Endothelial cell of umbilical vein (primary cell): ENCODE measurements at regions not wholly inside any gene's neighbourhood (a gene's known extent, or its start where the extent isn't known, plus 50 kb on each side); places are given as distances from the start of the nearest gene placed in this dataset.

Experiments used
- BruUV-seq: library from RNA; stranded (reverse); fragments of 400-500 nt; replicated peaks from 2 replicates; lab custom pipeline; 2021; lab: Mats Ljungman, UMichigan
- CTCF ChIA-PET: fragments of 300-600, 350-600 bp; sonication (Branson Sonifier 250); formaldehyde crosslinking; loops from one replicate; lab custom pipeline; 2021; ENCODE audit warnings: antibody characterized with exemption, inconsistent platforms; lab: Charles Lee
- POLR2A ChIA-PET: fragments of 300-600, 350-600 bp; sonication (Branson Sonifier 250); formaldehyde crosslinking; loops from one replicate; lab custom pipeline; 2021; ENCODE audit warnings: antibody characterized with exemption, inconsistent platforms; lab: Charles Lee
- DNase-seq: peaks from one replicate; pipeline ENCODE4 v3.0.0-alpha.2; 2011; ENCODE audit warnings: low read depth, low spot score
- FAIRE-seq: peaks from 2 replicates; lab custom pipeline; 2011; peaks lifted over from hg19 to GRCh38; lab: Jason Lieb, UNC
- H2AFZ ChIP-seq: 2 replicates; pipeline ENCODE4 v1.6.0; 2012; ENCODE audit warnings: low read depth, low read length, control low read depth, inconsistent platforms
- H3K27ac ChIP-seq: 2 replicates; pipeline ENCODE4 v1.5.1; 2011; ENCODE audit warnings: low read depth, mild to moderate bottlenecking, control low read depth, low read length, moderate library complexity; ENCODE audit not compliant: insufficient read depth
- H3K27me3 ChIP-seq, 2 experiments: 2 replicates each; pipeline versions ENCODE4 v1.6.0 to v1.6.1; 2011; ENCODE audit warnings: low read length in 2 of 2, mixed read lengths in 1 of 2; ENCODE audit not compliant: control insufficient read depth in 2 of 2, insufficient read depth in 2 of 2
- H3K36me3 ChIP-seq, 2 experiments: 2 replicates in 1 of 2; 3 replicates in 1 of 2; pipeline ENCODE4 v1.5.1; 2011; ENCODE audit warnings: low read length in 2 of 2, mild to moderate bottlenecking in 1 of 2, moderate library complexity in 1 of 2; ENCODE audit not compliant: control insufficient read depth in 2 of 2, insufficient read depth in 2 of 2; ENCODE audit errors: extremely low read depth in 1 of 2
- H3K4me1 ChIP-seq: 3 replicates; pipeline ENCODE4 v1.5.1; 2011; ENCODE audit warnings: mild to moderate bottlenecking, low read length; ENCODE audit not compliant: control insufficient read depth, insufficient read depth; ENCODE audit errors: extremely low read depth
- H3K4me2 ChIP-seq: 2 replicates; pipeline ENCODE4 v1.6.1; 2011; ENCODE audit warnings: low read length, control low read depth, mixed read lengths; ENCODE audit not compliant: insufficient read depth
- H3K4me3 ChIP-seq, 3 experiments: fragments of 200-600 bp in 1 of 3; sonication (generic), shearing (Covaris generic) in 1 of 3; replicated peaks in 1 of 3; 2 replicates each; pipeline ENCODE4 v1.5.1; 2011 to 2016; ENCODE audit warnings: control low read depth in 3 of 3, low read length in 3 of 3, mild to moderate bottlenecking in 2 of 3, inconsistent platforms in 1 of 3, low read depth in 1 of 3, moderate library complexity in 1 of 3; ENCODE audit not compliant: insufficient read depth in 1 of 3
- H3K79me2 ChIP-seq: 2 replicates; pipeline ENCODE4 v1.6.0; 2012; ENCODE audit warnings: low read length, inconsistent platforms; ENCODE audit not compliant: control insufficient read depth, insufficient read depth
- H3K9ac ChIP-seq: replicated peaks from 2 replicates; pipeline ENCODE3; 2011; ENCODE audit warnings: low read length, control low read depth; ENCODE audit not compliant: insufficient read depth; ENCODE audit errors: extremely low read depth
- H3K9me1 ChIP-seq: replicated peaks from 3 replicates; pipeline ENCODE4 v1.6.0; 2011; ENCODE audit warnings: mild to moderate bottlenecking, low read length; ENCODE audit not compliant: control insufficient read depth, insufficient read depth; ENCODE audit errors: extremely low read depth
- H3K9me3 ChIP-seq: replicated peaks from 2 replicates; pipeline ENCODE4 v1.5.1; 2012; ENCODE audit warnings: low read length, inconsistent platforms; ENCODE audit not compliant: control insufficient read depth, insufficient read depth
- H4K20me1 ChIP-seq: replicated peaks from 2 replicates; pipeline ENCODE3; 2011; ENCODE audit warnings: mild to moderate bottlenecking, low read length; ENCODE audit not compliant: control insufficient read depth, insufficient read depth; ENCODE audit errors: extremely low read depth
- EZH2 ChIP-seq: IDR thresholded peaks from 2 replicates; pipeline ENCODE4 v1.6.1; 2012; ENCODE audit warnings: borderline replicate concordance, low read depth, mild to moderate bottlenecking, moderate library complexity, low read length, inconsistent platforms; ENCODE audit not compliant: severe bottlenecking
- FOS ChIP-seq: IDR thresholded peaks from 2 replicates; pipeline ENCODE4 v1.6.1; 2011; ENCODE audit warnings: mild to moderate bottlenecking, low read length, moderate library complexity, borderline replicate concordance; ENCODE audit not compliant: insufficient read depth
- GATA2 ChIP-seq: IDR thresholded peaks from 2 replicates; pipeline ENCODE4 v1.7.0; 2011; ENCODE audit warnings: low read depth, mild to moderate bottlenecking, moderate library complexity, mixed read lengths, low read length; ENCODE audit not compliant: insufficient read length, insufficient read depth
- JUN ChIP-seq: IDR thresholded peaks from 2 replicates; pipeline ENCODE4 v1.6.1; 2011; ENCODE audit warnings: borderline replicate concordance, low read depth; ENCODE audit not compliant: insufficient read length, insufficient read depth
- MYC ChIP-seq: IDR thresholded peaks from one replicate; pipeline ENCODE4 v1.6.1; 2011; ENCODE audit warnings: mild to moderate bottlenecking, low read depth, low read length
- POLR2A ChIP-seq: IDR thresholded peaks from 2 replicates; pipeline ENCODE4 v1.6.1; 2012; ENCODE audit warnings: low read depth, mild to moderate bottlenecking, control low read depth, low read length
- POLR2AphosphoS5 ChIP-seq: IDR thresholded peaks from 2 replicates; pipeline ENCODE4 v1.6.1; 2012; ENCODE audit warnings: low read depth, mild to moderate bottlenecking, control low read depth, low read length, moderate library complexity; ENCODE audit not compliant: insufficient read depth
- dilution Hi-C: fragments of 300-500 bp; cut with MboI; formaldehyde crosslinking; loops from one replicate; pipeline ENCODE4 v1.15.0; 2019; ENCODE audit warnings: low sequenced_read_pairs; ENCODE audit not compliant: extremely low pct_ligation_motif_present
- intact Hi-C: fragments of 100-400 bp; cut with micrococcal nuclease; formaldehyde crosslinking; loops from one replicate; pipeline ENCODE4 v1.10.0; 2022
- TF ChIP-seq, protein P1 (sequence below): IDR thresholded peaks from 2 replicates; pipeline ENCODE4 v1.6.1; 2011; ENCODE audit not compliant: insufficient read depth, insufficient read length
- TF ChIP-seq, protein P2 (sequence below), 2 donors: IDR thresholded peaks; 1 replicate in 1 of 2; 2 replicates in 1 of 2; pipeline ENCODE4 v1.5.1; 2011; ENCODE audit warnings: low read length in 2 of 2, mild to moderate bottlenecking in 2 of 2, moderate library complexity in 2 of 2, control low read depth in 1 of 2, inconsistent platforms in 1 of 2, low read depth in 1 of 2; ENCODE audit not compliant: insufficient read depth in 1 of 2; ENCODE audit errors: extremely low read depth in 1 of 2

DNA sequence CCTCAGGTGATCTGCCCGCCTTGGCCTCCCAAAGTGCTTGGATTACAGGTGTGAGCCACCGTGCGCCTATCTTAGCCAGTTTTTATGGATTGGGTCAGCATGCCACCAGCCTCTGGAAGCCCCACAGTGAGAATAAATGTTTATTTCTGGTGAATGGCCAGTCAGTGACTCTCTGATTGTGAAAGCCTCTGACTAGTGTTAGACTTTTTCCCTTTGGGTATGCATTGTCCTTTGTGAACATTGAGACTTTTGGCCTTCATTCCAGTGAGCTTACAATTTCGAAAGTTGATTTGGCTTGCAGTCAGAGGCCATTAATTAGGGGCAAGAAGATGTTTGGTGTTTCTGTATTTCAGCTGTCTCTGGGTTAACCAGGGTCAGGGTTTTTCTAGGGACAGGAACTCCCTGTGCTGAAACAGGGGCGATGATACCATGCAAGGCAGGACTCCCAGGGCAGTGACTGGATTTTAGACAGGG is 274.5 kb upstream of the C2CD4B start:
- Histone ChIP-seq H2AFZ (no peak overlapping the region), H3K27ac (no peak overlapping the region), H3K36me3 (no peaks in the 10 kb centered on the region), H3K27me3 (no peaks in the 10 kb centered on the region), H3K79me2 (no peaks in the 10 kb centered on the region), H3K4me3 (no peak overlapping the region), H4K20me1 (no peaks in the 10 kb centered on the region), H3K4me2 (no peak overlapping the region), H3K9me3 (no peaks in the 10 kb centered on the region), H3K9me1 (no peaks in the 10 kb centered on the region), H3K4me1 (no peaks in the 10 kb centered on the region), H3K9ac (no peak overlapping the region)
- dilution Hi-C loops (no loop called here), intact Hi-C loops (no loop called here)
- DNase-seq (no peak), FAIRE-seq (no peak)
- TF ChIP-seq FOS: no peak
- TF ChIP-seq POLR2A: no peak
- CTCF ChIA-PET: no interaction called here
- BruUV-seq: no TSS peak
- POLR2A ChIA-PET: no interaction called here

DNA sequence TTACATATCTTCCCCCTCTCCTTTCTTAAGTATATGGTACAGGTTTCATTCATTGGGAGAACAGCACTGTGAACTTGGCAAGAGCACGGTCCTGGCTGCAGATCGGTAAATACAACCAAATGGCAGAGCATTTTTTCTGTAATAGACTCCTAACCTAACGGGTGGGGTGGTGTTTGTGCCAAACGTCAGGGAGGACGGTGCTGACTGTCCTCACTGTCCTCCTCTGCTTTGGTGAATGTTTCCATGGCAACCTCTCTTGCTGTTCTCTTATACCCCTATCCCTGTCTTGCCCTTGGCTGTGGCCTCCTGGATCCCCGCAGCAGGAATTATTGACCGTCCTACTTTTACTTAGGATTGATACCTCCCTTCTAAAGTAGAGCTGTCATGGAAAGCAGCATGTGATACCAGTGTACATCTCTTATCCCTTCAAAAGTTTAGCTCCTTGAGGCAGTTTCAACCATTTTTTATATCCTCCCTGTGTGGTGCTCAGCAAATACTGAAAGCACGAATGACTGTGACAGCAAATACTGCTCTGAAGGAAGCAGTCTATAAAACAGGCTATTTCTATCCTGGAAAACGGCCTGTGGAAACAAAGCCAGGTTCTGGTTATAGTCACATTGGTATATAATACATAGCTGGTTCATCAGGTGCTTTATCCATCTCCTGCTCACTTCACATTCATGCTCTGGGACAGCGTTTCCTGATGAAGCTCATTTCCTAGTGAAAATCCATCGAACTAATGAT is 275.4 kb upstream of the C2CD4B start:
- intact Hi-C loops: no loop called here
- Histone ChIP-seq H3K27me3 (no peaks in the 10 kb centered on the region), H4K20me1 (no peaks in the 10 kb centered on the region), H3K27ac (no peak overlapping the region), H2AFZ (no peak overlapping the region), H3K4me1 (no peaks in the 10 kb centered on the region), H3K36me3 (no peaks in the 10 kb centered on the region), H3K9me3 (no peaks in the 10 kb centered on the region), H3K4me2 (no peak overlapping the region), H3K9me1 (no peaks in the 10 kb centered on the region), H3K79me2 (no peaks in the 10 kb centered on the region), H3K9ac (no peak overlapping the region), H3K4me3 (no peak overlapping the region)
- FAIRE-seq (no peak), DNase-seq (no peak)
- no TSS peak for BruUV-seq
- TF ChIP-seq POLR2A: no peak
- TF ChIP-seq, protein P1, sequence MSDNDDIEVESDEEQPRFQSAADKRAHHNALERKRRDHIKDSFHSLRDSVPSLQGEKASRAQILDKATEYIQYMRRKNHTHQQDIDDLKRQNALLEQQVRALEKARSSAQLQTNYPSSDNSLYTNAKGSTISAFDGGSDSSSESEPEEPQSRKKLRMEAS: no peak
- no peak for TF ChIP-seq EZH2
- no peak for TF ChIP-seq POLR2AphosphoS5
- TF ChIP-seq MYC: no peak
- no peak for TF ChIP-seq FOS
- no peak for TF ChIP-seq GATA2
- TF ChIP-seq, protein P2, sequence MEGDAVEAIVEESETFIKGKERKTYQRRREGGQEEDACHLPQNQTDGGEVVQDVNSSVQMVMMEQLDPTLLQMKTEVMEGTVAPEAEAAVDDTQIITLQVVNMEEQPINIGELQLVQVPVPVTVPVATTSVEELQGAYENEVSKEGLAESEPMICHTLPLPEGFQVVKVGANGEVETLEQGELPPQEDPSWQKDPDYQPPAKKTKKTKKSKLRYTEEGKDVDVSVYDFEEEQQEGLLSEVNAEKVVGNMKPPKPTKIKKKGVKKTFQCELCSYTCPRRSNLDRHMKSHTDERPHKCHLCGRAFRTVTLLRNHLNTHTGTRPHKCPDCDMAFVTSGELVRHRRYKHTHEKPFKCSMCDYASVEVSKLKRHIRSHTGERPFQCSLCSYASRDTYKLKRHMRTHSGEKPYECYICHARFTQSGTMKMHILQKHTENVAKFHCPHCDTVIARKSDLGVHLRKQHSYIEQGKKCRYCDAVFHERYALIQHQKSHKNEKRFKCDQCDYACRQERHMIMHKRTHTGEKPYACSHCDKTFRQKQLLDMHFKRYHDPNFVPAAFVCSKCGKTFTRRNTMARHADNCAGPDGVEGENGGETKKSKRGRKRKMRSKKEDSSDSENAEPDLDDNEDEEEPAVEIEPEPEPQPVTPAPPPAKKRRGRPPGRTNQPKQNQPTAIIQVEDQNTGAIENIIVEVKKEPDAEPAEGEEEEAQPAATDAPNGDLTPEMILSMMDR (IDR thresholded peaks at IDR 0.05; ENCODE audit: extremely low read depth in 1 of 2, insufficient read depth in 1 of 2, low read depth in 1 of 2, low read length in 2 of 2): no peak
- TF ChIP-seq JUN: no peak
- dilution Hi-C loops: no loop called here
- ChIA-PET CTCF (no interaction called here), POLR2A (no interaction called here)
